ENCODE measurements at regions not wholly inside any gene's neighbourhood (a gene's known extent, or its start where the extent isn't known, plus 50 kb on each side); places are given as distances from the start of the nearest gene placed in this dataset.

DNA sequence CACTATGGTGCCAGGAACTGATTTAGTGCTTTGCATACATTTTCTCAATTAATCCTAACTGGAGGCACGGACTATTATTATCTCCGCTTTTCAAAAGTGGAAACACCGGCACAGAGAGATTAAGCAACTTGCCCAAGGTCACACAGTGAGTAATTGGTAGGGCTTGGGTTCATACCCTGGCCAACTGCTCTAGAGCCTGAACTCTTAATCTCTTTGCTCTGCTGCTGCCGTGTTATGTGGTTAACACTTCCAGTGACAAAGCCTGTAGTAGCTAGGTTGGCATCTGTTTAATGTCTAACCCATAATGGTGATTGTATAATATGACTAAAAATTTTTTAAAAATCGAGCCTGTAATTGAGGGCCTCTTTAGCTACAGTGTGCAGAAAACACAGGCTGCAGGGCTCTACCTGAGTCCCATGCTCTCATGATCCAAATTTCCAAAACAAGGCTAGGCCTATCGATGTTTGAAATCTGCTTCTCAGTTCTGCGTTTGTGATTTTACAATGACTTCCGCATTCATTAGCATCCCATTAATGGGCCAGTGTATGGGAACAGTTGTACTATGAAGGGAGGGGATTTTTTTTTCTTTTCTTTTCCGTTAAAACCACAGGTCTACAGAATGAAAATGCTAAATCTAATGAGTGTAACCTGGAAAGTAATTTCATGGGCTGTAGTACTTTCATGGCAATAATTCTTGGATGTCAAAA is 219.3 kb upstream of the JADE1 start:
- Histone ChIP-seq H3K27me3 (replicated peaks in 1 of 4; ENCODE audit: control extremely low read depth in 1 of 4, control insufficient read depth in 3 of 4, insufficient read depth in 4 of 4, low read length in 3 of 4) (no peaks in the 10 kb centered on the region), H3K27ac (ENCODE audit: low read length in 2 of 2) (no peak overlapping the region), H3K79me2 (ENCODE audit: control insufficient read depth, insufficient read depth, low read length) (no peaks in the 10 kb centered on the region), H3K9me3 (ENCODE audit: control extremely low read depth in 1 of 3, control insufficient read depth in 2 of 3, insufficient read depth in 1 of 3, low read length in 2 of 3) (no peaks in the 10 kb centered on the region), H4K20me1 (ENCODE audit: control insufficient read depth, insufficient read depth, low read length, poor library complexity, severe bottlenecking) (no peaks in the 10 kb centered on the region), H3K36me3 (replicated peaks in 1 of 2; ENCODE audit: control extremely low read depth in 1 of 2, control insufficient read depth in 1 of 2, extremely low read depth in 1 of 2, insufficient read depth in 2 of 2, low read length in 1 of 2) (no peaks in the 10 kb centered on the region), H3K4me2 (replicated peaks; ENCODE audit: low read depth, low read length, poor library complexity, severe bottlenecking) (no peak overlapping the region), H3K4me1 (ENCODE audit: control insufficient read depth in 2 of 2, insufficient read depth in 2 of 2, low read length in 2 of 2) (no peaks in the 10 kb centered on the region), H2AFZ (ENCODE audit: insufficient read depth, low read depth, low read length, poor library complexity, severe bottlenecking) (no peak overlapping the region), H3K9ac (ENCODE audit: low read length) (no peak overlapping the region), H3K4me3 (ENCODE audit: control extremely low read depth in 1 of 5, extremely low read depth in 1 of 5, insufficient read depth in 1 of 5, low read depth in 2 of 5, low read length in 4 of 5) (no peak overlapping the region)
- H3K4me3 Mint-ChIP-seq = no peak overlapping the region
- DNase-seq (no peak), ATAC-seq (ENCODE audit: low read depth) (no peak)
- TF ChIP-seq, protein P1, sequence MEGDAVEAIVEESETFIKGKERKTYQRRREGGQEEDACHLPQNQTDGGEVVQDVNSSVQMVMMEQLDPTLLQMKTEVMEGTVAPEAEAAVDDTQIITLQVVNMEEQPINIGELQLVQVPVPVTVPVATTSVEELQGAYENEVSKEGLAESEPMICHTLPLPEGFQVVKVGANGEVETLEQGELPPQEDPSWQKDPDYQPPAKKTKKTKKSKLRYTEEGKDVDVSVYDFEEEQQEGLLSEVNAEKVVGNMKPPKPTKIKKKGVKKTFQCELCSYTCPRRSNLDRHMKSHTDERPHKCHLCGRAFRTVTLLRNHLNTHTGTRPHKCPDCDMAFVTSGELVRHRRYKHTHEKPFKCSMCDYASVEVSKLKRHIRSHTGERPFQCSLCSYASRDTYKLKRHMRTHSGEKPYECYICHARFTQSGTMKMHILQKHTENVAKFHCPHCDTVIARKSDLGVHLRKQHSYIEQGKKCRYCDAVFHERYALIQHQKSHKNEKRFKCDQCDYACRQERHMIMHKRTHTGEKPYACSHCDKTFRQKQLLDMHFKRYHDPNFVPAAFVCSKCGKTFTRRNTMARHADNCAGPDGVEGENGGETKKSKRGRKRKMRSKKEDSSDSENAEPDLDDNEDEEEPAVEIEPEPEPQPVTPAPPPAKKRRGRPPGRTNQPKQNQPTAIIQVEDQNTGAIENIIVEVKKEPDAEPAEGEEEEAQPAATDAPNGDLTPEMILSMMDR (IDR thresholded peaks at IDR 0.05) = no peak
- TF ChIP-seq EZH2 (IDR thresholded peaks at IDR 0.05; ENCODE audit: borderline replicate concordance, insufficient read depth, low read depth, low read length, poor library complexity, severe bottlenecking) = no peak
- no peaks in the 10 kb centered on the region for H3K4me1 Mint-ChIP-seq
- intact Hi-C loops (cut with micrococcal nuclease) = no loop called here
- ChIA-PET CTCF (no interaction called here), POLR2A (no interaction called here)
- H3K27me3 Mint-ChIP-seq = peaks cover 4% of the 10 kb centered on the region
- no peak overlapping the region for H3K27ac Mint-ChIP-seq
- WGBS (ENCODE audit: insufficient coverage) = 100% methylated on average over 1 of the region's 9 CpGs
- peaks cover 4% of the 10 kb centered on the region for H3K9me3 Mint-ChIP-seq (ENCODE audit: insufficient read depth)

GRCh38 chr4:128589384-128589965 is 220.0 kb upstream of the JADE1 start:
- H3K9ac ChIP-seq (ENCODE audit: low read length) = no peak overlapping the region
- Mint-ChIP-seq H3K9me3 (ENCODE audit: insufficient read depth) (peaks cover 2% of the 10 kb centered on the region), H3K27ac (no peak overlapping the region), H3K4me3 (no peak overlapping the region), H3K27me3 (peaks cover 4% of the 10 kb centered on the region), H3K4me1 (no peaks in the 10 kb centered on the region)
- WGBS (ENCODE audit: insufficient coverage) = 95% methylated on average over 3 of the region's 4 CpGs
- ChIA-PET POLR2A (no interaction called here), CTCF (no interaction called here)
- no peak overlapping the region for H3K4me2 ChIP-seq (replicated peaks; ENCODE audit: low read depth, low read length, poor library complexity, severe bottlenecking)
- H3K27ac ChIP-seq (ENCODE audit: low read length in 2 of 2) = no peak overlapping the region
- no peak overlapping the region for H3K4me3 ChIP-seq (ENCODE audit: control extremely low read depth in 1 of 5, extremely low read depth in 1 of 5, insufficient read depth in 1 of 5, low read depth in 2 of 5, low read length in 4 of 5)
- H3K9me3 ChIP-seq (ENCODE audit: control extremely low read depth in 1 of 3, control insufficient read depth in 2 of 3, insufficient read depth in 1 of 3, low read length in 2 of 3) = no peaks in the 10 kb centered on the region
- DNase-seq = no peak
- intact Hi-C loops (cut with micrococcal nuclease) = no loop called here
- H3K79me2 ChIP-seq (ENCODE audit: control insufficient read depth, insufficient read depth, low read length) = no peaks in the 10 kb centered on the region
- no peak for ATAC-seq (ENCODE audit: low read depth)
- H2AFZ ChIP-seq (ENCODE audit: insufficient read depth, low read depth, low read length, poor library complexity, severe bottlenecking) = no peak overlapping the region
- H4K20me1 ChIP-seq (ENCODE audit: control insufficient read depth, insufficient read depth, low read length, poor library complexity, severe bottlenecking) = no peaks in the 10 kb centered on the region
- H3K4me1 ChIP-seq (ENCODE audit: control insufficient read depth in 2 of 2, insufficient read depth in 2 of 2, low read length in 2 of 2) = no peaks in the 10 kb centered on the region
- no peaks in the 10 kb centered on the region for H3K27me3 ChIP-seq (replicated peaks in 1 of 4; ENCODE audit: control extremely low read depth in 1 of 4, control insufficient read depth in 3 of 4, insufficient read depth in 4 of 4, low read length in 3 of 4)
- TF ChIP-seq, protein P1 (IDR thresholded peaks at IDR 0.05) = no peak
- TF ChIP-seq EZH2 (IDR thresholded peaks at IDR 0.05; ENCODE audit: borderline replicate concordance, insufficient read depth, low read depth, low read length, poor library complexity, severe bottlenecking) = no peak
- no peaks in the 10 kb centered on the region for H3K36me3 ChIP-seq (replicated peaks in 1 of 2; ENCODE audit: control extremely low read depth in 1 of 2, control insufficient read depth in 1 of 2, extremely low read depth in 1 of 2, insufficient read depth in 2 of 2, low read length in 1 of 2)
